SK-N-SH (cell line): ENCODE measurements at regions not wholly inside any gene's neighbourhood (a gene's known extent, or its start where the extent isn't known, plus 50 kb on each side); places are given as distances from the start of the nearest gene placed in this dataset.
"Not testable (repeated sequence)": the region's sequence is repeated elsewhere in the genome, so short reads cannot be mapped to it uniquely, and the experiment has no call there.

Experiments
- FOXM1 ChIP-seq: IDR thresholded peaks from 2 replicates; pipeline ENCODE4 v1.4.0; 2012; ENCODE audit warnings: low read depth, mild to moderate bottlenecking
- JUND ChIP-seq: IDR thresholded peaks from 2 replicates; pipeline ENCODE4 v1.4.0; 2012
- TF ChIP-seq, protein P1 (sequence below): fragments of 200-600 bp; sonication (generic); IDR thresholded peaks from 2 replicates; pipeline ENCODE4 v1.6.1; 2017; ENCODE audit warnings: antibody characterized with exemption, mild to moderate bottlenecking, moderate library complexity
- TF ChIP-seq, protein P2 (sequence below): IDR thresholded peaks from 2 replicates; pipeline ENCODE4; 2012

- not testable (repeated sequence) for TF ChIP-seq JUND, FOXM1
- TF ChIP-seq, protein P1, sequence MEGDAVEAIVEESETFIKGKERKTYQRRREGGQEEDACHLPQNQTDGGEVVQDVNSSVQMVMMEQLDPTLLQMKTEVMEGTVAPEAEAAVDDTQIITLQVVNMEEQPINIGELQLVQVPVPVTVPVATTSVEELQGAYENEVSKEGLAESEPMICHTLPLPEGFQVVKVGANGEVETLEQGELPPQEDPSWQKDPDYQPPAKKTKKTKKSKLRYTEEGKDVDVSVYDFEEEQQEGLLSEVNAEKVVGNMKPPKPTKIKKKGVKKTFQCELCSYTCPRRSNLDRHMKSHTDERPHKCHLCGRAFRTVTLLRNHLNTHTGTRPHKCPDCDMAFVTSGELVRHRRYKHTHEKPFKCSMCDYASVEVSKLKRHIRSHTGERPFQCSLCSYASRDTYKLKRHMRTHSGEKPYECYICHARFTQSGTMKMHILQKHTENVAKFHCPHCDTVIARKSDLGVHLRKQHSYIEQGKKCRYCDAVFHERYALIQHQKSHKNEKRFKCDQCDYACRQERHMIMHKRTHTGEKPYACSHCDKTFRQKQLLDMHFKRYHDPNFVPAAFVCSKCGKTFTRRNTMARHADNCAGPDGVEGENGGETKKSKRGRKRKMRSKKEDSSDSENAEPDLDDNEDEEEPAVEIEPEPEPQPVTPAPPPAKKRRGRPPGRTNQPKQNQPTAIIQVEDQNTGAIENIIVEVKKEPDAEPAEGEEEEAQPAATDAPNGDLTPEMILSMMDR = not testable (repeated sequence)
- TF ChIP-seq, protein P2, sequence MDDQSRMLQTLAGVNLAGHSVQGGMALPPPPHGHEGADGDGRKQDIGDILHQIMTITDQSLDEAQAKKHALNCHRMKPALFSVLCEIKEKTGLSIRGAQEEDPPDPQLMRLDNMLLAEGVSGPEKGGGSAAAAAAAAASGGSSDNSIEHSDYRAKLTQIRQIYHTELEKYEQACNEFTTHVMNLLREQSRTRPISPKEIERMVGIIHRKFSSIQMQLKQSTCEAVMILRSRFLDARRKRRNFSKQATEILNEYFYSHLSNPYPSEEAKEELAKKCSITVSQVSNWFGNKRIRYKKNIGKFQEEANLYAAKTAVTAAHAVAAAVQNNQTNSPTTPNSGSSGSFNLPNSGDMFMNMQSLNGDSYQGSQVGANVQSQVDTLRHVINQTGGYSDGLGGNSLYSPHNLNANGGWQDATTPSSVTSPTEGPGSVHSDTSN = not testable (repeated sequence)
Measured at GRCh38 chr16:18077910-18078309, 258.6 kb downstream of the NPIPA8 start.
